ENCODE measurements at regions not wholly inside any gene's neighbourhood (a gene's known extent, or its start where the extent isn't known, plus 50 kb on each side); places are given as distances from the start of the nearest gene placed in this dataset.
"Not testable (repeated sequence)": the region's sequence is repeated elsewhere in the genome, so short reads cannot be mapped to it uniquely, and the experiment has no call there.

DNA sequence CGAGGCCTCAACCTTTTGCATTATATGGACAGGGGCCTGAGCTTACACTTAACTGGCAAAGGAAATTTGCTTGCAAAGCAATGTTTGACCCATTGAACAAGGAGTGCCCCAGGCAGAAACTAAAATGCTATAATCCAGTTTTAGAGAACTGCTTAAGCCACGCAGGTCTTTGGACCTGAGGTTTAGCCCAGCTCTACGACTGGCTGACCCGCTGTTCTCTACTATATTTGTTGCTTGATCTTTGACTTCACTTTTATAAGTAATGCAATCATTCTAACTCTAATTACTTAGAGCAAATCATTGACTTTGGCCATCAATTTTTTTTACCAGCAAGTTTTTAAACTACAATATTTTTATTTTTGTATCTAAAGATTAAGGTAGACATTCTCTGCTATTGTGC is 268.8 kb downstream of the MREG start:
- DNase-seq (ENCODE audit: low spot score): no peak

DNA sequence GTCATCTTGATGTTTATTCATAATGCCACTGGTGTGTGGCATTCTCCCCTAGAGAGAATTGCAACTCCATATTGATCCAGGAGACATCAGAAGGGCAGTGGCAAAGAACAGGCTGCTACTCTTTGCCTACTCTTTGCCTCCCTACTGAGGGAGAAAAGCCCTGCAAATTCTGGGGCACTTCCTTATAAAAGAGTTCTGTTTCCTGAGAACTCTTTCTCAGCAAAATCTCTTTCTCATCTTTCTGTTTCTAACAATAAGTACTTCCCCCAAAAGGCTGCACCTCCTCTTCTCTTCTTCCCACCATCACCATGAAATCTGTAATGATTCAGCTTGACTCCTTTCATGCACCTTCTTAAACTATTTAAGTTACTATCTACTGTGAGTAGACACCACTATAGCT is 270.3 kb downstream of the MREG start:
- DNase-seq (ENCODE audit: low spot score): no peak

DNA sequence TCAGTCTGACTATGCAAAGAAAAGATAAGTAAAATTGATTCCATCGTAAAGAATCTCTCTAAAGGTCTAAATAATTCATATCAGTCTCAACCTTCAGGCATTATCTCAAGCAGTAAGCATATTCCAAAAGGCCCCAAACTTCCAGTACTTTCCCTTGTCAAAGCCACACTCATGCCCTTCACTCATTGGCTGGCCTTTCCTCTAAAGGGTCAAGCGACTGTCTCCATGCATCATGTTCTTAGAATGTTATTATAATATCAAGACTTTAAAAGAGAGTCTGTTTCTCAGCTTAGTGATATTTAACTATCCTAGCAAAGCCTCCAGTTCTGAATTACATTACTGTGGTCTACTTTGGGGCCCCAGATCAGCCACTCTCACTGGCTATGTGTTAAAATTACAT is 271.3 kb downstream of the MREG start:
- no peak for DNase-seq (ENCODE audit: low spot score)

DNA sequence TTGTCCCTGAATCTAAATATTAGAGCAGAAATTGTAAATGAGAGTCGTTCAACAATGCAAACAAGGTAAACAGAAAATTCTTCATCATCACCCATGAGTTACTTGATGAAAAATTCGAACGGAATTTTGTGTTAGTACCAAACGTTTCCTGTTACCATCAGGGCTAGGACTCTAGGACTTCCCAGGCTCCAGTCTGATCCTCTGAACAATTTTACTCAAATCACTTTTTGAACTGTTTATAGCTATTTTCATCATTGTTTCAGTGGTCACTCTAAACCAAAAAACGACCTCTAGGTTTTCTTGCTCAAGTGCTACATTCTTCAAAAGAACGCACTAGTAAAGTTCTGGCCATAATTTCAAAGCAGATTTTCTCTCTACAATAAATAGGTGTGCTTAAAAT is 273.3 kb downstream of the MREG start:
- no peak for DNase-seq (ENCODE audit: low spot score)

DNA sequence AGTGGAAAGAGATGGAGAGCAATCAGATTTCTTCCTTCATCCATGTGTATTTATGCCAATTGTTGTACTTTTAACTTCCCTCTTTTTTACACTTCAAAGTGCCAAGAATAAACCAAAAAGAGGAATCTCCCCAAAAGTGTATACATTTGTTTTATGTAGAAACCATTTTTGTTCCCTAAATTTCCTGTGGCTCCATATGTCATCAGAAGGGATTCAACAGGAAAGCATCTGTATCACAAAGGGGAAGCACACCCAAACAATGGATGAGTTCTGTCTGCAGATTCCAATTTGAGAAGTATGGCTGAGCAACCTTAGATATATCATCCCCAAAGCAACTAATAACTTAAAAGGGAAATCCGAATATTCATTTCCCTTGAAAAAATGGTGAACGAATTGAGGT is 275.0 kb downstream of the MREG start:
- DNase-seq (ENCODE audit: low spot score): no peak

DNA sequence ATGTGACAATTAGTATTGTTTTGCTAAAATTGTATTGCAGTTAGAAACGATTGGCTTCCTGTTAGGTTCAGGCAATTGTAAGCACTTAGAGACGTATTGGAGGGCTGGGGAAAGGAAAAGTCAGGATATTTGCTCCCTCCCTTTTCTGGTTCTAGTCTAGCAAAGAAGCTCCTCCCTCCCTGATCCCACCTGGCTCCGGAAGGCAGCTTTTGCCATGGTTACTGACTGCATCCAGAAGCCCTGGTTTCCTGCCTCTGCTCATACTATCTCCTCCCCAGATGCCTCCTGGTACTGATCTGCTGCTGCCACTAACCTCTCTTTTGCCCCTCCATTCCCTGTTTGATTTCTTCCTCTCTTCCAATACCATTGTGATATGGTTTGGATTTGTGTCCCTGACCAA is 275.9 kb downstream of the MREG start:
- DNase-seq (ENCODE audit: low spot score): no peak

DNA sequence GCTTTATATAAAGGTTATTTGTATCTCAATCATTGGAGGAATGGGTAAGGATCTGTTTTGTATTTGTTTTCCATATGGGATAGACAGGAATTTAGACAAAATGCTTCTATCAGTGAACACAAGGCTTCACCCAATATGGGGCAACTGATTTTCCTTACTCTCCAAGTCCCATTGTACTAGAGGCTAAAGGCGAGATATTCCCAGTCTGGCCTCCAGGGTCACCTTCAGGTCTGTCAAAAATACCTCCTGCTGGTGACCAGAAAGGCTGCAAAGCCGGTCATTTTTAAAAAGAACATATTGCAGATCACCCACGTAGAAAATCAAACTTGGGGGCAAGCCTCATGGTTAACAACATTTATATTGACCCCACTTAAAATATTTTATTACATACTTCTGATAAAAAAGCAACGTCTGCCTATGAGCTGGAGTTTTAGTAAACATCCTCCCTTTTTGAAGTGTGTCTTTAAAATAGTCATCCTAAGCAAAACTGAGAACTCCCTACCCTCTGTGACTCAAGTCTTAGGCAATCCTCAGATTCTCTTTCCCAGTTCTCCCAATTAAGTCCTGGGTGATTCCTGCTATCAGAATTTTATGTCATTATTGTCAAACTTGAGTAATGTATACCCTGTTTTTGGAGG is 276.6 kb downstream of the MREG start:
- no peak for DNase-seq (ENCODE audit: low spot score)

DNA sequence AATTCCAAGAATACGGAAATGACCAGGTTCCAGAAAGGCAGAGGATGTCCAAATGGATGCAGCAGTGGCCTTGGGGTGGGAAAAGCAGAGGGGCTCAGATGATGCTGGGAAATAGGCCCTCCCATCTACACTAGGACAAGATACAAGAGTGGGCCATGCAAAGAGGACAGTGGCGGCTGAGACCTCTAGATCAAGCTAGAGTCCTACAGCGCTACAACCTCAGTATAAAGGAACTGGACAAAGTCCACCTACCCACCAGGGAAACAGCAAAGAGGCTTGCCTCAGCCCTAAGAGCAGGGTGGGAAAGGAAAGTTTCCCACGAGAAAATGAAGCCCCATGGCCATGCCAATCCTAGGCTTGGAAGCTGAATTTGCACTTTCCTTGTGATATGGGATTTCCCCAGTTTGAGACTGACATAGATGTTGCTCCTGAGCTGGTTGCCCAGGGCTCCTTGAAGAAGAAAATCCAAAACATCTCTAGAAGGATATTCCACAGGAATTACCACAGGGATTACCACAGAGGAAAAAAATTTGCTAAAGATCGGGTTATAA is 282.2 kb downstream of the MREG start:
- no peak for DNase-seq (ENCODE audit: low spot score)

DNA sequence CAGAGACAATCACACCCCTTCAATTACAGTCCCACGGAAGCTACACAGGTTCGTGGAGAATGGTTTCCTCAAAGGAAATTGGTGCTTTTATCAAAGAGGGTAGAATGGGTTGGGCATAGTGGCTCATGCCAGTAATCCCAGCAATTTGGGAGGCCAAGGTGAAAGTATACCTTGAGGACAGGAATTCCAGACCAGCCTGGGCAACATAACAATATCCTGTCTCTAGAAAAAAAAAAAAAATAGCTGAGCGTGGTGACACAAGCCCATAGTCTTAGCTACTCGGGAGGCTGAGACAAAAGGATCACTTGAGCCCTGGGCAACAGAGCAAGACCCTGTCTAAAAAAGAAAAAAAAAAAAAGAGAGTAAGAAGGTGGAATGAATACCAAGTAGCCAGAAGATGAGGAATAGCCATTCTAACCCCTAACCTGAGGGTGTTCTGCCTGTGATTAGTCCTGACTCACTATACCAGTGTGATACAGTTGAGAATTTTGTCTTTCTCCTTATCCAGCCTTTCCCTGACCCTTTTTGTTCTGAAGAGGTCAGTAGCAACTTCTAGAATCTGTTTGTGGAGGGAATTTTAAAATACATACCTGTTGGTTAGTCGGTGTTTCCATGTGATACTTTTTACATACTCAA is 283.2 kb downstream of the MREG start:
- no peak for DNase-seq (ENCODE audit: low spot score)

DNA sequence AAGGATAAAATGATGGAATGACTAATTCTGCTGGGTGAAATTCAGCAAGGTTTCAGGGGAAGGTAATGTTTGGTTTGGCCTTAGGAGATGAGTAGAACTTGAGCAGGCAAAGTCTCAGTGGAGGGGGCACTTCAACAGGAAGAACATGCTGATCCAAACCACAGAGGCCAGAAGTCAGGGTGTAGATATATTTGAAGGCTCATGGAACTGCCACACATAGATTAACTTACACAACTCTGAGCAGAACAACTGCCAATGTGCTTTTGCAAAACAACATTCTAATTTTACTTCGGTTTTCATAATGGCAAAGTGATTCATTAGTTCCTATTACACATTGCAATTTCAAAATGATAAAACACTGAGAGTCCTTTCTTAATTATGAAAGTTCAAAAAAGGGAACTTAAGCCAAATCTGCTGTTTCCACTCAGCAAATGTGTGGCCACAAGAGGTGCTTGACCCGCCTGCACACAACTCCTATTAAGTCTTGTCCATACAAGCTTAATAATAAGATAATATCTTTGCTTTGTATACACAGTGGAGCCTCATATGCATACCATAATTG is 284.8 kb downstream of the MREG start:
- DNase-seq (ENCODE audit: low spot score): no peak

DNA sequence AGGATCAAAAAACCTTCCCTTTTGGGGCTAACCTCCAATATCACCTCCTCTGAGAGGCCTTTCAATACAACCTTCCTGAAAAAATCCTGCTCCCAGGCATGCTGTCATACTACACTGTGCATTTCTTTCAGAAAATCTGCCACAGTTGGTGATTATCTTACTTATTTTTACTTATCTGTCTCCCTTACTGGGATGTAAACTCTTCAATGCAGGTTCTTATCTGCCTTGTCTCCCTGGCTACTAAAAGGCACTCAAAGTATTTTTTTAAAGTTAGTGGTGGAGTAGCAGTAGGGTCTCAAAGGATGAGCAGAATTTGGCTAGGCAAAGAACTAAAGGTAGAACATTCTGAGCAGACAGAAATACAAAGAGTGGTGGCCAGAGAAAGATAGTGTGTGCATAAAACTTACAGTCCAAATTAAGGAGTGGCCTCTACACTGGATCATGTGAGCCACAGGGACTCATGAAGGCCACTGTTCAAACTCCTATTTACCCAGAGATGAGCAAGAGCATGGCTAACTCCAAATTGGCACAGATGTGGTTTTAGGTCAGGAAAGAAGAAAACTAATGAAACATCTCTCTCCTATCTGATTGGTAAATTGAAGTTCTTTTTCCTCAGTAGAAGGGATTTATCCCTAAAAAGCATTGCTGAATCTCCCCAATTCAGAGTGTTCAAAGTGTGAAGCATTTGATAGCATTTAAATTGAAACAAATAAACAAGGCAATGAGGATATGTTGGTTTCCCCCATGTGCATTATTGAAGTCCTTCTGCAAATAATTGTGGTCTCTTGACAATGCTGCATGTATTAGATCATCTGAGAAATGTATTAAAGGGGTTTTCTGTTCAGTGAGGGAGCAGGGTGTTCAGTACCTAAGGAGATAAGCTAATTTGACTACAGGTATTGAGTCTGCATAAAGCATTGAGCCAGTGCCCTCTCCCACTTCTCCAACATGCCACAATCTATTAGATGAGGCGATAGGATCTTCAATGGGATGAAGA is 285.5 kb downstream of the MREG start:
- no peak for DNase-seq (ENCODE audit: low spot score)

DNA sequence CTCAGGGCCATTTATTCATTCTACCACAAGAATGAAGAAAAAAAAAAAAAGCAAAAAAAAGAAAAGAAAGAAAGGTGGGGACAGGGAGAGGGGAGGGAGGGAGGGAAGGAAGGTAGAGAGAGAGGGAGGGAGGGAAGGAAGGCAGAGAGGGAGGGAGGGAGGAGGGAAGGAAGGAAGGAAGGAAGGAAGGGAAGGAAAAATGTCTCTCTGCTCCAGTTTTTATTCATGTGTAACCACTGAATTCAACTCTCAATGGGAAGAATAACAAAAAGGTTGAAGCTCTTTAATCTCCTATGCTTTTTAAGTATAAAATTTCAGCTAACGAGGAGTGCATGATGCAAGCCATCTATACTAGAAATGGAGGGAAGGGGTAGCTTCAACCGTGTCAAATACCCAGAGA is 287.3 kb downstream of the MREG start:
- no peak for DNase-seq (ENCODE audit: low spot score)

DNA sequence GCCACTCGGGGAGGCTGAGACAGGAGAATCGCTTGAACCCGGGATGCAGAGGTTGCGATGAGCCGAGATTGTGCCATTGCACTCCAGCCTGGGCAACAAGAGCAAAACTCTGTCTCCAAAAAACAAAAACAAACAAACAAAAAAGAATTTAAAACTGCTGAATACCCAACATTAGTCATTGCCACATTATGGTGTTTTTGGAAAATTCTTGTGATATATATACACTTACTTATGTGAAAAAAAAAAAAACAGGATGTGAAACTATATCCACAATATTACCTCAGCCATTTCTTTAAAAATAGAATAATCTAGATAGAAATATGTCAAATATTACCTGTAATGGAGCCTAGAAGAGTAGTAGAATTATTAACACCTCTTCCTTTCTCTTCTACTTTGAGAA is 288.3 kb upstream of the FN1 start:
- no peak for DNase-seq (ENCODE audit: low spot score)

DNA sequence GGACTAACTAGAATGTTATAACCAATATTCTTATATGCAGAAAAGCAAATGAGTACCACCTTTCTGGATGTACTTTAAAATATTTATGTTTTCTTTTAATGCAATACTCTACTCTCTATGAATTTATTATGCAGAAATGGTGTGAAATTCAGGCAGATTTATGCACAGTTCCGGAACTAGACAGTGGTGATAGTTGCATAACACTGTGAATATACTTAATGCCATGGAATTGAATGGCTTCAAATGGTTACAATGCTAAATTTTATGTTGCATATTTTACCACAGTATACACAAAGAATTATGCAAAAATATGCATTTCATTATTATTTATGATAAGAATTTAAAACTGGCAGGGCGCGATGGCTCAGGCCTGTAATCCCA is 287.8 kb upstream of the FN1 start:
- DNase-seq (ENCODE audit: low spot score): no peak

DNA sequence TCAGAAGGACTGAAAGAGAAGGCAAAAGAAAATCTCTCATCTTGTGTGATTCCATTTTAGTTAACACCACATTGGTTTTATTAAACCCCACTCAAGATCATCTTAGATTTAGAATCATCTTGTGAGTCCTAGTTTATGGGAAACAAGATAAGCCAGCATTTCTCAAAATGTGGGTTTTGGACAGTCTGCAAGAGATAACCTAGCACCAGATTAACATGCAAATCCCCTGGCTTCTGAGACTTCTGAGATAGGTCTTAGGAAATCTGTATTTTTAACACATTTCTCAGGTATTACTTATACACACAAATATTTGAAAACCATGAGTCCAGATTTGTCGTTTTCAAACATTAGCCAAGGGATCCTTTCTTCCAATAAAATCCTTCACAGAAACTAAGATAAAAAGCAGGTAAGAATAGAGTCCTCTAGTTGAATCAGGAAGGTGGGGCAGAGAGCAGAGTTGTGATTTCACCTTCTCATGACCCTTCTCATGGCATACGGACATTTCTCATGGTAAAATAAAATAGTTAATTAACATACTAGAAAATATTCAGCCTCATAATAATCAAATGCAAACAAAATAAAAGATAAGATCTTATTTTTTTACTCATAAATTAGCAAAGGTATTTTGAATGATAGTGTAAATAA is 287.2 kb upstream of the FN1 start:
- no peak for DNase-seq (ENCODE audit: low spot score)

DNA sequence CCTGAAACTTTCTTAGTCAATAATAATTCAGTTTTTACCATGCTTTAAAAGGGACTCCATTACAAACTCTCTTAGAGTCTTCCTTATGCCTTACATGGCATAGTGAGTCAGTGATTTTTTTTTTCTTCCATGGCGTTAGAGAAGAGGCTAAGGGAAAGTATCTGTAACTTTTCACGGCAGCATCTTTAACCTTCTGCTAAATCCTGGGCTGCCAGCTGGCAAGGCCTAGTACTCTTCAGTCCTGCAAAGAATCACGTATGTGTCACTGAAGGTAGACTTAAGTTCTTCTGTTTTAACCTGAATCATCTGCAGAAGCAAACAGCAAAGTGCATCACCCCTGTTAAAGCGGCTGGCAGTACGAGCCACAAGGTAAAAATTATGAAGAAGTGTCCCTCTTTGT is 286.3 kb upstream of the FN1 start:
- DNase-seq (ENCODE audit: low spot score): no peak

DNA sequence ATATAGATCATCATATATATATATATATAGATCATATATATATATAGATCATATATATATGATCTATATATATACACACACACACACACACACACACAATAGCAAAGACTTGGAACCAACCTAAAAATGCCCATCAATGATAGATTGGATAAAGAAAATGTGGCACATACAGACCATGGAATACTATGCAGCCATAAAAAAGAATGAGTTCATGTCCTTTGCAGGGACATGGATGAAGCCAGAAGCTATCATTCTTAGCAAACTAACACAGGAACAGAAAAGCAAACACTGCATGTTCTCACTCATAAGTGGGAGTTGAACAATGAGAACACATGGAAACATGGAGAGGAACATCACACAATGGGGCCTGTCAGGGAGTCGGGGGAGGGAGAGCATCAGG is 285.6 kb upstream of the FN1 start:
- not testable (repeated sequence) for DNase-seq (ENCODE audit: low spot score)

DNA sequence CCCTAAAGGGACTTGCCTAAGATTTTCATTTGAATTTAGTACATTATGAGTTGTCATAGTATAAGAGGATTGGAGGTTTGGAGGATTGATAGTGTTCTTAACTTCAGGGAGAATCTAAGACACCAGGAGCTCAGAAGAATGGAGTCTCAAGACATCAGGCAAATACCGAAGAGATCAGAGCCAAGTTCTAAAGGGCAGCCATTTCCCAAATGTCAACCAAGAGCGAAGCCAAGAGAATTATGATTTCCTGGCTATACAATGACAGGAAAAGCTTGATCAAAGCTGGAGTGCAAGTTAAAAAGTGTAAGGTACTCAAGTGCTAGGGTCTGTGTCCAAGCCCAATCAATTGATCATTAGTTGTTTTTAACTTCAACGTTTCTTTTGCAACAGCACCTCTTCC is 283.0 kb upstream of the FN1 start:
- DNase-seq (ENCODE audit: low spot score): no peak

DNA sequence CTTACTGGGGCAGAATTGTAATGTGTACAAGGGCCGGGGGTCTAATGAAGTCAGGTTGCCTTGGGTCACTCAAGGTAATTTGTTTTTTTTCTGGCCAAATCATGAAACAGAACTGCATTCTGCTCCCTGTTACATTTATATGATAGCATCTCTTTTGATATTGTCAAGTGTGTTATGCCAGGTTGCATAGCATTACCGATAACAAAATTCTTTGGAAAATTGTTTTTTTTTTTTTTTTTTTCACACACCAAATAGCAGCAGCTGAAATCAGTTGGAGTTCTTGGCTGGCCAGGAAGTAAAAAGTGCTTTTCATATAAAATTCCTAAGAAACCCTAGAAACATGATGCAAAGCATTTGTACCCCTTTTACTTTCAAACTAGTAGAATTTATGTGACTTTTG is 282.6 kb upstream of the FN1 start:
- DNase-seq (ENCODE audit: low spot score): no peak

DNA sequence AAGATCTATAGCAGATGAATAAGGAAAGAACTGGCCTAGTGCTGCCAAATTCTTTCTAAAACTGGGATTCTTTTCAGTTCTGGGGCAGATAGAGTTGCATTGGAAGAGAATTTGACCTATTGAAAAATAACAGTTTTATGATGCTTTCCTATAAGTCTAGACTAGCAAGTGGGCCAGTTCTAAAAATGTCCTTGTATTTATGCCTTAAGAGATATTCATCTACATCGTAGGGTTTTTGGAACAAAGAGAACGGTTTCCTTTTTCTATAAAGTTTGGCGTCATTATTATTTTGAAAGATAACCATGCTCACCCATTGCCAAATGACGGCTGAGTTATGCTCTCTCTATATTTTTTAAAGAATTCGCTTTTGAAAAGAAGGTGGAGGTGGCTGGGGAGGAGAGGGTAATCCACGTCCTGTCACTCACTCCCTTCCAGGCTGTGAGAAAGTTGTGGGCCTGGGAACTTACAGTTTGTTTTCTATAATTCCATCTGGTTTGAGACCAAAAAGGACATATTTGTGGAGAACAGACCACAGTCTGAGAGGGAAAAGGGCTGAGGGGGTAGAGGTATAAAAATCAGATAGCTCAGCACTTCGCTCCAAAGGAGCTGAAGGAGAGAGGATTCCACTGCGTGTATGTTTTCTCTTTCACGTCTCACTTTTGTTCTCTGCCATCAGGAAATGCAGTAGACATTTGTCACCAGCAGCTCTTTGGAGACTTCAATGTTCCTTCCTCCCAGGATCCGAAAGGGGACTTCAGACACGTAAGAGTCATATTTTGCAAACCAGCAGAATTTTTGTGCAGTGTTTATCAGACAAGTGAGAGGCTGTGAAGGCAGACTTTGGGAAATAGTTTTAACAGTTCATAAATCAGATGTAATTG is 281.9 kb upstream of the FN1 start:
- DNase-seq (ENCODE audit: low spot score): no peak

DNA sequence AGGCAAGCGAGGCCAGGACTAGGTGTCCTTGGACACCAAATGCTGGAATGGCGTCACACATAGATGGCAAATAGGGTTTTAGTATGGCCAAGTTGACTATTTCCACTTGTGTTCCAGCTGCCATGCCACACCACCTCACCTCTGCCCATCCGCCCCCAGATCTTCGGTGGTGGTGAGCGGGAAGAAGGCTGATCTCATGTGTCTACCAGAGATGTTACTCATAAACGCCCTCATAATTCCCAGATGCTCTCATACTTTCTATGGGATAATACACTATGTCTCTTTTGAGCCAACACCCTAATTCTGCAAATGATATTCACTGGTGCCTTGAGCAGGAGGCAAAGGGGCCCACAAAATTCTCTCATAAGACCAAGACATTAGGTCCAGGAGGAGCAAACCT is 281.1 kb upstream of the FN1 start:
- DNase-seq (ENCODE audit: low spot score): no peak
